Neural cell (in vitro differentiated cells): ENCODE measurements at regions not wholly inside any gene's neighbourhood (a gene's known extent, or its start where the extent isn't known, plus 50 kb on each side); places are given as distances from the start of the nearest gene placed in this dataset.

Experiments used
- EZH2 ChIP-seq: fragments of 200-600, 300-800 bp; shearing (Covaris generic), sonication (generic); IDR thresholded peaks from 2 replicates; pipeline ENCODE4 v1.6.1; 2014; ENCODE audit warnings: antibody characterized with exemption, low read length, borderline replicate concordance, mild to moderate bottlenecking; ENCODE audit not compliant: insufficient read depth, poor library complexity, severe bottlenecking
- TAF1 ChIP-seq: IDR thresholded peaks from 2 replicates; pipeline ENCODE4 v1.6.1; 2012; ENCODE audit warnings: low read depth

- no peak for TF ChIP-seq EZH2
- no peak for TF ChIP-seq TAF1
These were observed 88.3 kb upstream of the MSX1 start for GRCh38 chr4:4771160-4771559.
